ENCODE measurements at regions not wholly inside any gene's neighbourhood (a gene's known extent, or its start where the extent isn't known, plus 50 kb on each side); places are given as distances from the start of the nearest gene placed in this dataset.

DNA sequence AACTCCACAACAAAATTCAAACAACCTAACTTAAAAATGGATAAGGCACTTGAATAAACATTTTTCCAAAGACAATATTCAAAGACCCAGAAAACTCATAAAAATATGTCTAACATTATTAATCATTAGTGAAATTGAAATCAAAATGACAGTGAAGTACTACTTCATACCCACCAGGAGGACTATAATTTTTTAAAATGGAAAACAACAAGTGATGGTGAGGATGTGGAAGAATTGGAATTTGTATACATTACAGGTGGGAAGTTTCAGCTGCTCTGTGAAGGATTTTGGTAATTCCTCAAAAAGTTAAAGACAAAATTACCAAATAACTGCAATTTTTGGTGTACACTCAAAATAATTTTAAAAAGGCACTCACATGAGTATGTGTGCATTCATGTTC lies 920.0 kb downstream of the TDRD15 start:
- ATAC-seq (ENCODE audit: low FRiP score) (no peak), DNase-seq (ENCODE audit: low spot score) (no peak)
- TF ChIP-seq, protein P1, sequence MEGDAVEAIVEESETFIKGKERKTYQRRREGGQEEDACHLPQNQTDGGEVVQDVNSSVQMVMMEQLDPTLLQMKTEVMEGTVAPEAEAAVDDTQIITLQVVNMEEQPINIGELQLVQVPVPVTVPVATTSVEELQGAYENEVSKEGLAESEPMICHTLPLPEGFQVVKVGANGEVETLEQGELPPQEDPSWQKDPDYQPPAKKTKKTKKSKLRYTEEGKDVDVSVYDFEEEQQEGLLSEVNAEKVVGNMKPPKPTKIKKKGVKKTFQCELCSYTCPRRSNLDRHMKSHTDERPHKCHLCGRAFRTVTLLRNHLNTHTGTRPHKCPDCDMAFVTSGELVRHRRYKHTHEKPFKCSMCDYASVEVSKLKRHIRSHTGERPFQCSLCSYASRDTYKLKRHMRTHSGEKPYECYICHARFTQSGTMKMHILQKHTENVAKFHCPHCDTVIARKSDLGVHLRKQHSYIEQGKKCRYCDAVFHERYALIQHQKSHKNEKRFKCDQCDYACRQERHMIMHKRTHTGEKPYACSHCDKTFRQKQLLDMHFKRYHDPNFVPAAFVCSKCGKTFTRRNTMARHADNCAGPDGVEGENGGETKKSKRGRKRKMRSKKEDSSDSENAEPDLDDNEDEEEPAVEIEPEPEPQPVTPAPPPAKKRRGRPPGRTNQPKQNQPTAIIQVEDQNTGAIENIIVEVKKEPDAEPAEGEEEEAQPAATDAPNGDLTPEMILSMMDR (IDR thresholded peaks at IDR 0.05) = no peak

DNA sequence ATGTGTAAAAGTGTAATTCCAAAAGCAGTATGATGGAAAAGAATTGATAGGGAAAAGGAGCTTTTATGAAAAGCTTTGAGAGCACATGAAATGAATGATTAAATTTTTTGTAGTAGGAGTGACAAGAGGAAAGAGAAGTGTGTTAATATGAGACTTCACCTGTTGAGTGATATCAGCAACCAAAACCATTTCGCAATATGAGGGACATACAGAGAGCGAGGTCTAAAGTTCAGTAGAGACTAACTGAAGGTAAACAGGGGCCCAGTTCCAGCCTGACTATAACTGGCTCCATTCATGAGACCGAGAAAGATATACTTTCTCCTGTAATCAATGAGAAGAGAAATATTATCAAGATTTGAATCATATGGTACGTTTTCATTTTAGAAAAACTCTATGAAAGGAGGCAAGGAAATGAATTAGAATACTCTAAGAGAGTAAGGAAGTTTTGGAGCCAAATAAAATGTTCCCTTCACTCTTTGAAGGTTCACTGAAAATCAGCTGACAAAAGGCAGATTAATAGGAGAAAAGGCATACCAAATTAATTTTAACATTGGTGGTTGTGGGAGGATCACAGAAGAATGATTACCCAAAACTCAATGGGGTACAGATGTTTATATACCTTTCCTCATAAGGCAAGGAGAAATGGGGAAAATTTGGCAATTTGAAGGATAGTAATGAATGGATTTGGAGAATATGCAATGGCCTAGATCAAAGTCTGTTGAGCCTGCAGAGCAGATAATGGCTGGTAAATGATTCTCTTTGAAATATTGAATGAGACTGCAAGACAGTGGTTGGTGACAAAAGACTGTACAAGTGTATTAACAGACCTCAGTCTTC lies 932.2 kb downstream of the TDRD15 start:
- ATAC-seq (ENCODE audit: low FRiP score) (no peak), DNase-seq (ENCODE audit: low spot score) (no peak)
- TF ChIP-seq, protein P1 (IDR thresholded peaks at IDR 0.05) = no peak

DNA sequence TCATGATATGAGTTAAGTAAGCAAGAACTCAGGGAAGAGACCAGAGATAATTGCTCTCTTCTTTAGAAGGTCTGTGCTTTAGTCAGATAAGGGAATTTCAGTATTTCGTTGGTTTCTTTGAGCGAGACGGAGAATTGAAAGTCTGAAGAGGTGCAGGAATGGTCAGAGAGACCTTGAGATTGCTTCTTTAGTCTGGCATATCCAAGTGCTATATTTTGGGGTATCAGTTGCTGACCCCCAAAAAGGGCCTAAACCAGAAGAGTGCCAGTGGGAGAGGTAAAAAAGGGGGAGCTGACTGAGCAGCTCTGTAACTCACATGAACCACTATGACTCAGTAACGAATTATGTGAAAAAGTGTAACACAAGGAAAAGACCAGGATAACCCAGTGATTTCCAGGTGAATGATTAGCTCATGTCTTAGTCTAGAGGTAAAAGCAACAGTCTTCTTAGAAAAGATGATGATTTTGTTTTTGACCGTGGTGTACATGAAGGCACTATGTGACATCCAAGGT lies 932.9 kb downstream of the TDRD15 start:
- DNase-seq (ENCODE audit: low spot score) (no peak), ATAC-seq (ENCODE audit: low FRiP score) (no peak)
- TF ChIP-seq, protein P1 (IDR thresholded peaks at IDR 0.05) = no peak

DNA sequence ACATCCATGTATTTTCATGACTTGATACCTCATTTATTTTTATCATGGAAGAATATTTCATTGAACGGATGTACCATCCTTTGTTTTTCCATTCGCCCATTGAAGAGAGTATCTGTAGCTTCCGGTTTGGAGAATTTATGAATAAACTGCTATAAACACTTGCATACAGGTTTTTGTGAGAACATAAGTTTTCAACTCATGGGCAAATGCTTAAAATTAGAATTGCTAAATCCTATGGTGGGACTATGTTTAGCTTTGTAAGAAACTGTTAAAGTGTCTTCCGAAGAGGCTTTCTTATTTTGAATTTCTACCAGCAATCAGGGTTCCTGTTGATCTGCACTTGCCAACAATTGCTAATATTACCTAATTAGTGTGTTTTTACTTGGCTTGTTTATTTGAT lies 938.9 kb downstream of the TDRD15 start:
- TF ChIP-seq, protein P1 (IDR thresholded peaks at IDR 0.05) = no peak
- ATAC-seq (ENCODE audit: low FRiP score) (no peak), DNase-seq (ENCODE audit: low spot score) (no peak)

DNA sequence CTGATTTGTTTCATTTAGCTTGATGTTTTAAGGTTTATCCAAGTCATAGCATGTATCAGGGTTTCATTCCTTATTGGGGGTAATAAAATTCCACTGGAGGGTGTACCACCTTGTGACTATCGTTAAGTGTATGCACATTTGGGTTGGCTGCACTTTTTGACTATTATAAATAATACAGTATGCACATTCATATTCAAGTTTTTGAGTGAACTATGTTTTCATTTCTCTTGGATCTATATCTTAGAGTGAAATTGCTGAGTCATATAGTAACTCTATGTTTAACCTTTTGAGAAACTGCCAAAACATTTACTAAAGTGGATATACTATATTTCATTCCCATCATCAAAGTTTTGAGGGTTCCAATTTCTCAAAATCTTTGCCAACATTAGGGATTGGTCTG lies 952.7 kb downstream of the TDRD15 start:
- TF ChIP-seq, protein P1 (IDR thresholded peaks at IDR 0.05) = no peak
- ATAC-seq (ENCODE audit: low FRiP score) = no peak
- DNase-seq (ENCODE audit: low spot score) = no peak

DNA sequence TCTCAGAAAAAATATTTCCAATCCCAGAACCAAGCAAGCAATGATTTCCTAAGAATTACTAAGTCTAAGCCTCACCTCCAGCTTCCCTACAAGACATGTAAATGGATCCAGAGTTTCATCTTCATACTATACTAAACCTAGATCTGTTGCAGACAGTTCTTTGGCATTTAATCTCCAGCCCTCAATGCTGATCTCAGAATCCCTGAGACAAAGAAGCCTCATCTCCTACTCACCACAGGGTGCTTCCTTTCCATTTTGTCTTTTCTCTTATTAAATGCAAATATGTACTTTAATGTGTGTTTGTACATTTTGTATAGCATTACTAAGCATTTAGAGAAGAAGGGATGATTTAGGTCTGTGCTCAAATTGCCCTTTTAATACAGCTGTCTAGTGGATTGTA lies 954.9 kb downstream of the TDRD15 start:
- TF ChIP-seq, protein P1 (IDR thresholded peaks at IDR 0.05) = no peak
- ATAC-seq (ENCODE audit: low FRiP score) (no peak), DNase-seq (ENCODE audit: low spot score) (no peak)

DNA sequence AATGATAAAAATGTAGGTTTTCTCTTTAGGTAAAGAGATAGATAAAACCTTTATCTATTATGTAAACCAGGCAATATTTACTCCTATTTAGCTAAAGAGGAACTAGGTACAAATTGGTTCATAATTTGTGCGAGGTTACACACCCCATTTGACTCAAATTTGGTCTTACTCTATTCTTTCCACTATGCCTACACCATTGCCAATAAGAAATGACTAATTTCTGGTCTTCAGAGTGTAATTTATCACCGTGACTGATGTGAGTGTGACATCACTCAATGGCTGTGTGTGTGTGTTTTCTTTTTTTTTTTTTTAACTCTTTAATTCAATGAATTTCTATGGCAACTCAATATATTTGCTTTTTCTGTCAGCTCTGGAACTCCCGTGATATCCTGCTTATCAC lies 955.8 kb downstream of the TDRD15 start:
- TF ChIP-seq, protein P1 (IDR thresholded peaks at IDR 0.05) = no peak
- ATAC-seq (ENCODE audit: low FRiP score) (no peak), DNase-seq (ENCODE audit: low spot score) (no peak)

Measured in omental fat pad (tissue), 3 donors.